ENCODE measurements at regions not wholly inside any gene's neighbourhood (a gene's known extent, or its start where the extent isn't known, plus 50 kb on each side); places are given as distances from the start of the nearest gene placed in this dataset.
"Not testable (repeated sequence)": the region's sequence is repeated elsewhere in the genome, so short reads cannot be mapped to it uniquely, and the experiment has no call there.

DNA sequence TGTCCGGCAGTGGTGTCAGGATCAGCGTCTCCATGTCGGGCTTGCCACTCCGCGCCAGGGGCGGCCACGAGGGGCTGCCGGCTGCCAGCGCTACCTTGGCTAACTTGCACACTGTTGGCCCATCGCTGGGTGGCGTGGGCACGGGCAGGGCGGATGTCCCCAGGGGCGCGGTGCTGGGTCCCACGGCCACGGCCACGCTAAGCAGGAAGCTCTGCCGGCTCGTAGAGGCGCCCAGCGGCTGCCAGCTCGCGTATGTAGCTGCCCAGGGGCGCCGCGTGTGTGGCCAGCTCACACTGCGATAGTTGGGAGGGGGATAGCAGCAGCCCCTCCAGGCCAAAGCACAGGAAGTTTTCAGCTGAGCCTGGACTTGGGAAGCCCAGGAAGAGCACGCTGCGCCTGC, 249.4 kb downstream of the ANKRD30B start:
- no peak for DNase-seq

DNA sequence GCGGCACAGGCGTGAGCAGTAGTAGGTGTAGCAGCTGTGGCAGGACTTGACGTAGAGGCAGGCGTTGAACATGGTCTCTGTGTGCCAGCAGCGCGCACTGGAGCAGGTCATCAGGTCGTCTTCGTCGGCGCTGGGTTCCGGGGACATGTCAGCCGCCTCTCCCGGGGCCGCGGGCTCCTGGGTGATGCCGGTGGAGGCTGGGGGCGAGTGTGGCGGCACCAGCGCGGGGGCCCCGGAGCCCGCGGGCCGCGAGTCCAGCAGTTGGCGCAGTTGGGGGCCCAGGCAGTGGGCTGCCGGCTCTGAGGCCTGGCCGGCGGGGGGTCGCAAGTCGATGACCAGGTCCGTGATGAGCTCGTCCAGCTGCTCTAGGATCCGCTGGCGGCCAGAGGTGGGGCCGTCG, 249.9 kb downstream of the ANKRD30B start:
- DNase-seq, result not testable (repeated sequence)

- not testable (repeated sequence) for DNase-seq
Measured at GRCh38 chr18:14998360-14999042, 250.5 kb downstream of the ANKRD30B start.

- no peak for DNase-seq
Measured at GRCh38 chr18:14999085-14999975, 251.4 kb downstream of the ANKRD30B start.

- DNase-seq, result not testable (repeated sequence)
Measured at GRCh38 chr18:15000119-15001037, 252.4 kb downstream of the ANKRD30B start.

DNA sequence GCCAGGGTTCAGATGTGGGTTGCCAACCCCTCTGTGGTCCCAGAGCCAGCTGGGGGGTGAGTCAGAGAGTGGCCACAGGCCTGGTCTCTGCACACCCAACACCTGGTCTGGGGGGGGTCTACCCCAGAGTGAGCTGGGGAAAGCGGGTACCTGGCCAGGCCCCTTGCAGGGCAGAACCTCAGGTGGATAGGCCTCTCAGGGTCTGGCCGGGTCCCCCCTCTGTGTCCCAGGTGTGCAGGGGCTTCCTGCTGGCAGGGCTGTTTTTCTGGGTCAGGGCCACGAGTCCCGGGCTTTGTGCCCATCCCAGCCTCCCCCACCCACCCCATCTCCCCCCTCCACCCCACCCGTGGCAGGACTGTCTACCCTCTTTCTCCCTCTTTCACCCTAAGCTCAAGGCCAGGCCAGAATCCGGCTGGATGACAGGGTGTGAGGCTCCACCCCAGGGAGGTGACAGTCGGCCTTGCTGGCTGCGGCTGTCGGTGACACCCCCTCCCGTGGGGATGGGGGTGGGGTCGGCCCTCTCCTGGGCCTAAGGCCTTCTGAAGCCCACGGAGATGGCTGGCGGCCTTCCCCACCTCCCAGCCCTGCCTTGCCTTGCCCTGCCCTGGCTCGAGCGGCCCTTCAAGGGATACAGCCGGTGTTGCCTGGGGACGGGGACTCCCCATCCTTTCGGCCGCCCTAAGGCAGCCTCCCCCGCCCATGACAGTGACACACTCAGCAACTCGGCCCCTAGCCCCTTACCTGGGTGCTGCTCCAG, 253.2 kb downstream of the ANKRD30B start:
- not testable (repeated sequence) for DNase-seq

DNA sequence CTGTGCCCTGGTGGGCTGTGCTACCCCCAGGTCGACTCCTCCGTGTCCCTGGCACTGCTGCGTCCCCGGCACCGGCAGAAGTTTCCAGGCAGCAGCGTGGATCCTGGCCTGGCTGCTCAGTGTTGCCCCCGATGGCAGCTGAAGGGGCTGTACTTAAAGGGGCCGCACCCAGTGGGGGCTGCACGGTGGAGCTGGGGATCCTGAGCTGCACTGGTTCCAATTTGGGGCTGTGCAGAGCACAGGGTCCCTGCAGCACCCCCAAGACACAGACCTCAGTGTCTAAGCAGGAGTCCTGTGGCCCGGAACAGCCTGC, 253.8 kb downstream of the ANKRD30B start:
- not testable (repeated sequence) for DNase-seq

DNA sequence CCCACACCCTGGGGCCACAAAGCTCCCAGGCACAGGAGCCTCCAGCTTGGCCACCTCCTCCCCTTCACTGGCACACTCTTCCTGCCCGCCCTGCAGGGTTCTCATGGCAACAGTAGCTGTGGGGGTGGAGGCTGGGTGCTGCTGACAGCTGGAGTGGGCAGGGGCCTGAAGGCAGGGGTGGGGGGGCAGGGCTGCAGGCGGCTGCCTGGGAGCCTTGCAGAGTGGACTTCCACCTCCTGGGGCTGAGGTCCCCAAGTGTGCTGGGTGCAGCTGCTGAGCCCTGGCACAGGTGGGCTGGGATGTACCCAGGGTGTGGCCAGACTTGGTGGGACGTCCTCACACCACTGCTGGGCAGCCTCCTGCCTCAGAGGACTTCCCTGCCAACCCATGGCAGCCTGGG, 254.8 kb downstream of the ANKRD30B start:
- DNase-seq, result peak; percentile 10

GRCh38 chr18:15003231-15003630, 255.3 kb downstream of the ANKRD30B start:
- not testable (repeated sequence) for DNase-seq

GRCh38 chr18:15003636-15004269, 255.8 kb downstream of the ANKRD30B start:
- DNase-seq, result not testable (repeated sequence)

DNA sequence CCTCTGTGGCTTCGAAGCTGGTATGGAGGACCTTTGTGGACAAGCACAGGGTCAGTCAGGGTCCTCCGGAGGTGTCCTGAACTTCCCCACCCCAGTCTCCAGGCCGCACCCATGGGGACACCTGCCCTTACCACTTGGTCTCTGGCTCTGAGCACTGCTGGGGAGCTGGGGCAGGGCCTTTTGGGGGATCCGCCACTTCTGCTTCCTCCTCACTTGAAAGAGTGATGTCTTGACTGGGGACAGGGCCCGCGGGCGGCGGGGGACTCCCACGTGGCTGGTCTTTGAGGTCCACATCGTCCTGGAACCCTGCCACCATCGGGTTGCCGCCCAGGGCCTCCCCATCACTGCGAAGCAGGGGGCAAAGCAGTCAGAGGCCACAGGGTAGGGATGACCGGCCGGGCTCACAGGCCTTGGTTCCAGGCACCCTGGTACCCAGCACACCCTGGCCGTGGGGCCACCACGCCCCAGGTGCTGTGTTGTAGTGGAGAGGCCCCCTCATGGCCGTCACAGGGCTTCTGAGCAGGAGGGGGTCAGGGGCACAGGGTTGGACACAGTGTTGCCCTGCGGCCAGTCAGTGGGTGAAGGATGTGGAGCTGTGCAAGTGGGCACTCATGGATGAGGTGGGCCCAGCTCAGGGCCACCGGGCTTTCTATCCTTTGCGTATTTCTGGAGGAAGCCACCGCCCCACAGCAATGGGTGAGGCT, 256.4 kb downstream of the ANKRD30B start:
- DNase-seq, result not testable (repeated sequence)

DNA sequence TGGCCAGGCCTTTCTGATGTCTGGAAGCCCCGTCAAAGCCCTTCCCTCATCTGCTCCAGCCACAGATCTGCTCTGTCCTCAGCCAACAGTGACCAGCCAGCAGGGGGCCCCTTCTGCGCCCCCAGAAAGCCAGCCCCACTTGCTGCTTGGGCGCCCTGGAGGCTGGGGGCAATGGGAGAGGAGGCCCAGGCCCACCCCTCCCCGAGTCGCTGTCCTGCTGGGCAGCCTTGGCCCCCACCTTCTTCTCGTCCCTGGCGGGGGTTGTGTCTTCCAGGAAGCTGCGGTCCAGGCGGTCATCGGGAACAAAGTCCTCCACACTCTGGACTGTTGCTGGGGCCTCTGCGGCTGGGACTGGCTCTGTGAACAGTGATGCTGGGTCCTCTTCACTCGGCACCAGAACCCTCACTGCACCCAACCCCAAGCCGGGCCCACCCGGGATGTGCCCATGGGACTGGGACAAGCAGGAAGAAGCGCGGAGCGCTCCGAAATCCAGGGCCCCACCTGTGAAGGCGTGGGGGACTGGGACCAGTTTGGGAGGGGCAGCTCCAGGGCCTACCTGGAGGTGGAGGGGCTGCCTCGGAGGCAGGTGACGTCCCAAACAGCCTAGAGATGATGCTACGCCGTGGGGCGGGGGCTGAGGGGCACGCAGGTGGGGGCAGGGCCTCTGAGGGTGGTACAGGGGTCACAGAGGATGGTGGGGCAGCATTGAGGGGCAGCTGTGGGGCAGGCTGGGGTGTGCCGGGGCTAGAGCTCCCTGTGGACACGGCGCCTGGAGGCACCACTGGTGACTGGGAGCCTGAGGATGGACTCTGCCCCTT, 257.6 kb downstream of the ANKRD30B start:
- no peak for DNase-seq

GRCh38 chr18:15006616-15007015, 258.6 kb downstream of the ANKRD30B start:
- not testable (repeated sequence) for DNase-seq

DNA sequence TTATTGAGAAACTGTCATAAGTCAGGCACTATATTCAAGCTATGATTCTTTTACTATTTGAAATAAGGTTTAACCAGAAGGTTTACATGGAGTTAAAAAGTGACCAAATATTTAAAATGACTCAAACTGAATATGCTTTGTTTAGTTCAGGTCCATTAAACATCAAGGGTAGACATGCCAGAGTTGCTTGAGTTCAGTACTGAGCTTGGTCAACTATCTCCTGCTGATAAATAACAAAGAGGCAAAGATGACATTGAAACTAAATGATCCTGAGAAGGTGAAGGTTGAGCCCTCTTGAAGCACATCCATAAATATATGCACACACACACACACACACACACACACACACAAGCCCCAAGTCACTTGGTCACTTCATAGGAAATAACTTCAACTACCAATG, 278.1 kb downstream of the ANKRD30B start:
- not testable (repeated sequence) for DNase-seq

DNA sequence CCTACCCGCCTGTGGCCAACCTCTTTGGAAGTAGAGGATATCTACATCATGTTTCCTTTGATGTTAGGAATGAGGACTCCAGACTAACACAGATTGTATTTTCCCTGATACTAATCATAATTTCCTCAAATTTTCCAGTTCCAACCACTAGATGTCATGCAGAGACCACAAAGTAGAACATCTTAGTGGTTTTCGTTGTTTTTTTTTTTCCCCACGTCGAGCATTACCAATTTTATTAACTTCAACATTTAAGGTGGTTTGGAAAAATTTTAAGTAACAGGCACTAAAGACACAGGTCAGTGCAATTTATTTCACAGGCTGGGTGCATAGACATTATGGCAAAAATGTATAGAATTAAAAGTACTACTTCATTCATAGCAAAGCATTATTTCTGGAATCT, 280.1 kb downstream of the ANKRD30B start:
- DNase-seq, result not testable (repeated sequence)

GRCh38 chr18:15060279-15060880, 312.4 kb downstream of the ANKRD30B start:
- DNase-seq, result not testable (repeated sequence)

GRCh38 chr18:15061289-15061896, 313.4 kb downstream of the ANKRD30B start:
- not testable (repeated sequence) for DNase-seq

- not testable (repeated sequence) for DNase-seq
Measured at GRCh38 chr18:15066434-15066833, 318.5 kb downstream of the ANKRD30B start.

- DNase-seq, result peak; percentile 88
Measured at GRCh38 chr18:15071311-15071710, 323.3 kb downstream of the ANKRD30B start.

Measured in NCI-H524 treated with DMSO at 0.1 percent for 48 hours (cell line).